Muscle of leg (tissue), 3 donors: ENCODE measurements at regions not wholly inside any gene's neighbourhood (a gene's known extent, or its start where the extent isn't known, plus 50 kb on each side); places are given as distances from the start of the nearest gene placed in this dataset.

Source experiments
- DNase-seq: peaks from one replicate; pipeline ENCODE4 v3.0.0; 2013
- H3K27ac ChIP-seq: one replicate; pipeline ENCODE4 v1.5.1; 2013; ENCODE audit warnings: mild to moderate bottlenecking, low read length, control low read depth
- H3K27me3 ChIP-seq: one replicate; pipeline ENCODE4 v1.6.1; 2013; ENCODE audit warnings: low read length; ENCODE audit not compliant: control insufficient read depth, insufficient read depth
- H3K36me3 ChIP-seq: one replicate; pipeline ENCODE4 v1.6.1; 2013; ENCODE audit warnings: low read length; ENCODE audit not compliant: control insufficient read depth, insufficient read depth
- H3K4me1 ChIP-seq: one replicate; pipeline ENCODE4 v1.6.1; 2013; ENCODE audit warnings: low read length; ENCODE audit not compliant: control insufficient read depth, insufficient read depth
- H3K4me3 ChIP-seq: one replicate; pipeline ENCODE4 v1.5.1; 2013; ENCODE audit warnings: low read length, control low read depth
- H3K9me3 ChIP-seq: replicated peaks from 2 replicates; pipeline ENCODE4 v1.6.1; 2013; ENCODE audit warnings: low read depth, low read length; ENCODE audit not compliant: control insufficient read depth
- WGBS: methylation state at CpG from one replicate; pipeline ENCODE4 v1.1.5; 2013; ENCODE audit warnings: missing lambda C conversion rate; ENCODE audit not compliant: insufficient coverage; 5-methylcytosine and 5-hydroxymethylcytosine counted together

DNA sequence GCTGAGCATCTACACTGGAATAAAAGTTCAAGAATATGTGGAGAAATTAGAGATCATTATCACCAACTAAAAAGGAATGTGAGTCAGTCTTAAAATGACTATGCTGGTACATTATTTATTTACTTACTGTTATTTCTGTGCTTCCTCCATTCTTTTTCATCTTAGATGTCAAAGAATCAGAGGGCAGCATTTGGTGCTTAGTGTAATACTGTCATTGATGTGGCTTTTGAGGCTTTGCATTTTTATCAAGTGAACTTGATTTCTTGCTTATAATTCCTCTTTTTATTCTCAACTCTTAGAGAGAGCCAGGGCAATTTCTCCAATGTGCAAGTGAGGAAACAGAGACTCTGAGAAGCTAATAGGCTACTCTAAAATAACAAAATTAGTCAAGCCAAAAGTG, 163.7 kb upstream of the TRPC7 start:
- no peak for DNase-seq
- Histone ChIP-seq H3K36me3 (no peaks in the 10 kb centered on the region), H3K27ac (no peak overlapping the region), H3K27me3 (no peaks in the 10 kb centered on the region), H3K9me3 (no peaks in the 10 kb centered on the region), H3K4me1 (no peaks in the 10 kb centered on the region), H3K4me3 (no peak overlapping the region)

- Histone ChIP-seq H3K36me3 (no peaks in the 10 kb centered on the region), H3K9me3 (no peaks in the 10 kb centered on the region), H3K4me1 (no peaks in the 10 kb centered on the region), H3K27ac (no peak overlapping the region), H3K4me3 (no peak overlapping the region), H3K27me3 (no peaks in the 10 kb centered on the region)
- WGBS = no CpG with 5 or more reads among the region's 2 CpGs
- DNase-seq = no peak
These were observed 163.2 kb upstream of the TRPC7 start for GRCh38 chr5:136528481-136529030.

DNA sequence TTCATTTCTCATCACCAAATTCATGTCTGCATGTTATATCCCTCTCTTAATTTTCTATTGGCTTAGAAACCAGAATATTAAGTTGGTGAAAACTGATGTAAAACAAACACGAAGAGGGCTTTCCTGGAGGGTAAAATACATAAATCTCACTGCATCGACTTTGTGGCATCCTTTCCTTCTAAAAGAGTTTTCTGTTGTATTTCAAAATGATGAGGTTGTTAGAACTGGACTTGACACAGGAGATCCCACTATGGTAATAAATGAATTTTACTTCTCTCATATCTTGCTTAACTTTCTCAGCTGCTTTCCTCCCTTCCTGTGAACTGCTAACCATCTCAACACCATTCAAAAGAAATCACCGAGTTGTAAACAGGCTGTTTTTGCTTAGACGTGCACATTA, 162.0 kb upstream of the TRPC7 start:
- Histone ChIP-seq H3K27me3 (no peaks in the 10 kb centered on the region), H3K36me3 (no peaks in the 10 kb centered on the region), H3K27ac (no peak overlapping the region), H3K4me1 (no peaks in the 10 kb centered on the region), H3K9me3 (no peaks in the 10 kb centered on the region), H3K4me3 (no peak overlapping the region)
- DNase-seq = no peak
- 0% methylated on average over 1 of the region's 4 CpGs for WGBS

DNA sequence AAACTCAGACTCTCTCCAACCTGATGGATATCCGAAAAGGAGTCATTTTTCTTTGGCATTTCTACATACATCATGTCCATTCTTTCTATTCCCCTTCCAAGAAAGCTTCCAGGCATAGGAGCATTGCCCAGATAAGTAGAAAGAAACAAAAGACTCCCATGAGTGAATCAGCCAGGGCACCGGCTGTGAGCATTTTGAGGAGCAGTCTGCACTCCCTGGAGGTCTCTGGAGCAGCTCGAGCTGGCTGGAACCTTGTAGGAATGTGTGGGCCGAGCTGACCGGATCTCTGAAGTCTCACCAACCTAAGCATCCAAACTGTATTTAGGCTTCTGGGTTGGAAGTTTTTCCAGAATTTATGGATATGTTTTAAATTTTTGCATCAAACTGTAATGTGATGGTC, 161.4 kb upstream of the TRPC7 start:
- no peak overlapping the region for H3K4me3 ChIP-seq
- H3K27ac ChIP-seq = no peak overlapping the region
- H3K27me3 ChIP-seq = no peaks in the 10 kb centered on the region
- no peaks in the 10 kb centered on the region for H3K36me3 ChIP-seq
- 100% methylated on average over 1 of the region's 5 CpGs for WGBS
- H3K4me1 ChIP-seq = no peaks in the 10 kb centered on the region
- no peaks in the 10 kb centered on the region for H3K9me3 ChIP-seq
- no peak for DNase-seq

DNA sequence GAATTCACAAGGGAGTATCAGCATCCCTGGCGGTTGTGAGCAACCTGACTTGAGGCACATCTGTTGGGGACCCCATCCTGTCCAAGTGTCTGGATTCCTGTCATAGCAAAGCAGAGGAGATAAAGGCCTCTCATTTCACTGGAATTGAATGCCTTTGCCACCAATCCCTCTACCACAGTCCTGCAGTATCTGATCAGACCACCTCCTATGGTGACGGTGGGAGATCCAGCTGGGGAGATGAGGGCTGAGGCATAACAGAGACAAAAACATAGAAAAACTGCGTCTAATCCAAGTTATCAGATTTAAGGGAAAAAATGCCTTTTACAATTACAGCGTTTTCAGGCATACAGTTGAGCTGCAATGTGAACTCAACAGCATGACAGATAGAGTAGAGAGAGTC, 160.7 kb upstream of the TRPC7 start:
- 57% methylated on average over 1 of the region's 4 CpGs for WGBS
- no peaks in the 10 kb centered on the region for H3K9me3 ChIP-seq

DNA sequence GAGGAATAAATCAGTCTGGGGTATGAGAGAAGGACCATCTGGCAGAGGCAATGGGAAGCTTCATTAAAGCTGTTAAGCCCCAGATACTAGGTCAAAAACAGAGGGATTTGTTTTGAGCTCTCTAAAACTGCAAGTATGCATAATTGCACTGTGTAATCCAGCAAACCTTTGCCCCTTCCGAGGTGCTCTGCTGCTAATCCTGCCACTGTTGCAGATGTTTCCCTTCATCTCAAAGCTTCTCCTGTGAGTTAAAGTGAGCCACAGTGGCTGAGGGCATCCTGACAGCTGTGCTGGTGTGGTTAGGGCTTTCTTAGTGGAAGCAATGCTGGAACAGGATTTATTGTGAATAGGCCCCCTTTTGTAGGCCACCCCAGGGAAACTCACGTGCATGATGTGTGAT, 160.3 kb upstream of the TRPC7 start:
- no peak for DNase-seq
- Histone ChIP-seq H3K27me3 (no peaks in the 10 kb centered on the region), H3K9me3 (no peaks in the 10 kb centered on the region), H3K36me3 (no peaks in the 10 kb centered on the region), H3K27ac (no peak overlapping the region), H3K4me1 (no peaks in the 10 kb centered on the region), H3K4me3 (no peak overlapping the region)
- 35% methylated on average over 2 of the region's 2 CpGs for WGBS

More for the DNA sequence above, 160.7 kb upstream of the TRPC7 start:
- H3K4me1 ChIP-seq = no peaks in the 10 kb centered on the region
- no peaks in the 10 kb centered on the region for H3K36me3 ChIP-seq
- H3K27me3 ChIP-seq = no peaks in the 10 kb centered on the region
- DNase-seq = no peak
- H3K27ac ChIP-seq = no peak overlapping the region
- no peak overlapping the region for H3K4me3 ChIP-seq

GRCh38 chr5:136522217-136522956, 157.0 kb upstream of the TRPC7 start:
- no peaks in the 10 kb centered on the region for H3K27me3 ChIP-seq
- no peak for DNase-seq

GRCh38 chr5:136521696-136522095, 156.4 kb upstream of the TRPC7 start:
- DNase-seq = no peak
- Histone ChIP-seq H3K4me3 (no peak overlapping the region), H3K27ac (no peak overlapping the region), H3K9me3 (no peaks in the 10 kb centered on the region), H3K36me3 (no peaks in the 10 kb centered on the region), H3K4me1 (no peaks in the 10 kb centered on the region), H3K27me3 (no peaks in the 10 kb centered on the region)

More at GRCh38 chr5:136522217-136522956, 157.0 kb upstream of the TRPC7 start:
- no peaks in the 10 kb centered on the region for H3K9me3 ChIP-seq
- H3K4me3 ChIP-seq = no peak overlapping the region
- H3K36me3 ChIP-seq = no peaks in the 10 kb centered on the region
- H3K27ac ChIP-seq = no peak overlapping the region
- WGBS = 36% methylated on average over 2 of the region's 3 CpGs
- no peaks in the 10 kb centered on the region for H3K4me1 ChIP-seq

- WGBS = 40% methylated on average over 1 of the region's 3 CpGs
- H3K36me3 ChIP-seq = no peaks in the 10 kb centered on the region
- H3K4me3 ChIP-seq = no peak overlapping the region
- no peaks in the 10 kb centered on the region for H3K9me3 ChIP-seq
- DNase-seq = no peak
- no peaks in the 10 kb centered on the region for H3K4me1 ChIP-seq
- H3K27me3 ChIP-seq = no peaks in the 10 kb centered on the region
- no peak overlapping the region for H3K27ac ChIP-seq
These were observed 153.5 kb upstream of the TRPC7 start for GRCh38 chr5:136518814-136519213.

- DNase-seq = no peak
- WGBS = no CpG with 5 or more reads among the region's 1 CpG
- H3K9me3 ChIP-seq = no peaks in the 10 kb centered on the region
- no peaks in the 10 kb centered on the region for H3K27me3 ChIP-seq
- H3K36me3 ChIP-seq = no peaks in the 10 kb centered on the region
- H3K27ac ChIP-seq = no peak overlapping the region
- no peaks in the 10 kb centered on the region for H3K4me1 ChIP-seq
- H3K4me3 ChIP-seq = no peak overlapping the region
These were observed 152.8 kb upstream of the TRPC7 start for GRCh38 chr5:136518174-136518573.

GRCh38 chr5:136517755-136518154, 152.4 kb upstream of the TRPC7 start:
- no peaks in the 10 kb centered on the region for H3K27me3 ChIP-seq
- H3K4me3 ChIP-seq = no peak overlapping the region
- H3K4me1 ChIP-seq = no peaks in the 10 kb centered on the region
- WGBS = no CpG with 5 or more reads among the region's 1 CpG
- H3K27ac ChIP-seq = no peak overlapping the region
- no peaks in the 10 kb centered on the region for H3K9me3 ChIP-seq
- H3K36me3 ChIP-seq = no peaks in the 10 kb centered on the region
- DNase-seq = no peak
